ENCODE measurements at regions not wholly inside any gene's neighbourhood (a gene's known extent, or its start where the extent isn't known, plus 50 kb on each side); places are given as distances from the start of the nearest gene placed in this dataset.
"Not testable (repeated sequence)": the region's sequence is repeated elsewhere in the genome, so short reads cannot be mapped to it uniquely, and the experiment has no call there.

DNA sequence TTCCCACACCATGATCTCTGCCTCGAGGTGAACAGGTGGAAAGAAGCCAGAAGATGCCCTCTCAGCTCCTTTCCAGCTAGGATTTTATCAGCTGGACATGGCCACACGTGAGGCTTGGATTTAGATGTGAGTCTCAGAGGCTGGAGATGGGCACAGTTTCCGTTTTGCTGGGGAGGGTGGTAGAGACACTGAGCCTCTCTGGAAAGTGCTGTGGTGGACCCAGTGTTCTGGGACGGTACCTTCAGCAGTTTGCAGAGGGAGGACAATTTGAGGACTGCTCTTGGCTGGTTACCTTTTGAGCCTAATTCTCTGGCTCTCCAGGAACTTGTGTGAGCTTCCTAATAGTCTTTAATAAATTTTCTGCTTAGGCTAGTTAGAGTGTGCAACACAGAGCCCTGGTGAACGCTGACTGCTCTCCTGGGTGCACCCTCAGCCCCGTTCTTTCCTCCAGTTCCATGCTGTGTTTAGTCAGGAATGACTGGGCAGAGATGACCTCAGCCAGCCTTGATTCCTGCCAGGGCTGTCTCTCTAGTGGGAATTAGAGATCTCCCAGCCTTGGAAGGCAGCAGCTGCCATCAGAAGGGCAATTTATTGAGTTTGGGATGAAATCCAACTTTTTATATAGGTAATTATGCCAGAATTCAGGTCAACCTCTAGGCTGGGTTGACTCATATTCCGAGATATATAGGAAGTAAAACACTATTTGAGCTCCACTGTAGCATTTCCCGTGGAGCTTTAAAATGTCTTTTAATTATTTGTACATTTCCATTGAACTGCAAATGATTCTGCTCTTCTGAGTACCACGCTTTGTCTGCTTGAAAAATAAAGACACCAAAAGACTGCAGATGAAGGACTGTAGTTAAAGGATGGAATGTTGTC lies 103.9 kb downstream of the GATA3 start:
- Mint-ChIP-seq H3K4me3 (no peak overlapping the region), H3K36me3 (ENCODE audit: low read depth) (no peaks in the 10 kb centered on the region), H3K9me3 (no peaks in the 10 kb centered on the region), H3K4me1 (ENCODE audit: low read depth) (no peaks in the 10 kb centered on the region), H3K27ac (no peak overlapping the region), H3K27me3 (peaks cover 3% of the 10 kb centered on the region)
- intact Hi-C loops (cut with micrococcal nuclease) = no loop called here

DNA sequence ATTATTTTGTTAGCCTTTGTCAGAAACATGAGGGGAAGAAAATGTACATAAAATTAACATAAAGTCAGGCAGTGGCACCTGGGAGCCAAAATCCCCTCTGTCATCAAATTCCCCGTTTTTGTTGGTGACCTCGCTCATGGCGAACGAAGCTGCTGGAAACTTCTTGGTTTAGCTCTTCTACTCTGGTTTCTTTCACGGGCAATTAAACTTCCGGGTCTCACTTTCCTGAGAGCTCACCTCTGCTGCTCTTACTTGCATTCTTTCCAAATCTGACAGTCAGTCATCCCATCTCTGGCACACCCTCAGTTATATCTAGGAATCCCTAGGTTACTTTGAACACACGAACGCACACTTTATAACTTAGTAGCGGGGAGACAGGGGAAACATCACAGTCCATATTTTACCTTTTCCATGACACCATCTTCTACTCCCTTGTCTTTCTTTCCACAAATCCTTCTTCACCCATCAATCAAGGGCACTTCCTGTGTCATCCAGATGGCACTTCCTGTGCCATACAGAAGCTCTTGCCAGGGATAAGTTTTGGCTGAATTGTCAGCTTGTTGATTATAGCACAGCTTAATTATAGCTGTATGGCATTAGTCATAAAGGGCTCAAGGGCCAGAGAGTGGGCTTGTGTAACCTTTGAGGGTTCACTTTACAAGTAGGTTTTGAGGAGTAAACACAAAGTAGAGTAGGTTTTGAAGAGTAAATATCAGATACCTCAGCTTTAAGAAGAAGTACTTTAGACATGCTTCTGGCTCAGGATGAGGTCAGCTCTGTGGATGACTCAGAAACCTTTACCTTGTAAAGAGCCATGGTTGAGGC lies 105.1 kb downstream of the GATA3 start:
- Mint-ChIP-seq H3K9me3 (no peaks in the 10 kb centered on the region), H3K36me3 (ENCODE audit: low read depth) (no peaks in the 10 kb centered on the region), H3K4me1 (ENCODE audit: low read depth) (no peaks in the 10 kb centered on the region), H3K4me3 (no peak overlapping the region), H3K27ac (no peak overlapping the region), H3K27me3 (peaks cover 3% of the 10 kb centered on the region)
- intact Hi-C loops (cut with micrococcal nuclease) = no loop called here

DNA sequence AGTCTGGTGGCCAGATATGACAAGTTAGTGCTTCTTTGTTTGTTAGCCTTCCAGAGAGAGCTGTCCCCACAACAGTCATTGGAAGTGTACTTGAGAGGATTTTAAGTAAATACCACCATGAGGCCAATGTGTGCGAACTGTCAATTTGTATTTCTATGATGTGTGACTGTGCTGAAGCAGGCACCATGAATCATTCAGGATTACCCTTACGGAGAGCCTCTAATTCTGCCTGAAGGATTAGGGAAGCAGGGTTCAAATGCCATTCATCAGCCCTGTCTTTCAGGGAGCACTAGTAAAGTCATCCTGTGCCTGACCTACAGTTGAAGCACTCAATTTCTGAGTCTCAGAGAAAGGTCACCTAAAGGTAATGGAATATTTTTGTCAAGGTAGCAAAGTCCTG lies 109.3 kb downstream of the GATA3 start:
- H3K27me3 Mint-ChIP-seq = peaks cover 1% of the 10 kb centered on the region
- H3K27ac Mint-ChIP-seq = no peak overlapping the region

DNA sequence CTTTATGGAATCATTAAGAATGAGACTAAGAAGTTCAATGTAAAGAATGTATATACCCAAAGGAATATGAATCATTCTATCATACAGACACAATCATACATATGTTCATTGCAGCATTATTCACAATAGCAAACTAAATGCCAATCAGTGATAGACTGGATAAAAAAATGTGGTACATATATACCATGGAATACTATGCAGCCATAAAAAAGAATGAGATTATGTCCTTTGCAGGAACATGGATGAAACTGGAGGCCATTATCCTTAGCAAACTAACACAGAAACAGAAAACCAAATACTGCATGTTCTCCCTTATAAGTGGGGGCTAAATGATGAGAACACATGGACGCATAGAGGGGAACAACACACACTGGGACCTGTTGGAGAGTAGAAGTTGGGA lies 110.2 kb downstream of the GATA3 start:
- H3K27me3 Mint-ChIP-seq; H3K4me3 Mint-ChIP-seq; H3K4me1 Mint-ChIP-seq (ENCODE audit: low read depth); H3K36me3 Mint-ChIP-seq (ENCODE audit: low read depth); H3K27ac Mint-ChIP-seq; intact Hi-C loops (cut with micrococcal nuclease): not testable (repeated sequence)
- H3K9me3 Mint-ChIP-seq = peaks cover 33% of the 10 kb centered on the region

More for the DNA sequence above, 109.3 kb downstream of the GATA3 start:
- Mint-ChIP-seq H3K4me3 (no peak overlapping the region), H3K36me3 (ENCODE audit: low read depth) (no peaks in the 10 kb centered on the region), H3K4me1 (ENCODE audit: low read depth) (no peaks in the 10 kb centered on the region), H3K9me3 (peaks cover 25% of the 10 kb centered on the region)
- intact Hi-C loops (cut with micrococcal nuclease) = no loop called here

DNA sequence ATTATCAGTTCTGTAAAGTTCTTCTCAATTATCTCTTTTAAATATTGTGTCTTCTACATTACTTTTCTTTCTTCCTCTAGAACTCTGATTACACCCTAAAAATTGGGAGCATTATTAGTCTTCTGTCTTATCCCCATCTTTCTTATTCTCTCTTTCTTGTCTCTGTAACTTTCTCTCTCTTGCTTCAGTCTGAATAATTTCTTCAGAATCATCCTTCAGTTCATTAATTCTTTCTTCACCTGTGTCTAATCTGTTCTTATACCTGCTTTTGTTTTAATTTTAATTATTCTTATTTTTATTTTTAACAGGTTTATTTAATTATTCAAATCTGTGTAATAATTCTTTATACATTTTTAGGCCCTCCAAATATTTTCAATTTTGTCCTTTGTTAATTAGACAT lies 114.3 kb downstream of the GATA3 start:
- no peak overlapping the region for H3K27ac Mint-ChIP-seq
- peaks cover 33% of the 10 kb centered on the region for H3K9me3 Mint-ChIP-seq
- H3K4me1 Mint-ChIP-seq (ENCODE audit: low read depth) = no peaks in the 10 kb centered on the region

DNA sequence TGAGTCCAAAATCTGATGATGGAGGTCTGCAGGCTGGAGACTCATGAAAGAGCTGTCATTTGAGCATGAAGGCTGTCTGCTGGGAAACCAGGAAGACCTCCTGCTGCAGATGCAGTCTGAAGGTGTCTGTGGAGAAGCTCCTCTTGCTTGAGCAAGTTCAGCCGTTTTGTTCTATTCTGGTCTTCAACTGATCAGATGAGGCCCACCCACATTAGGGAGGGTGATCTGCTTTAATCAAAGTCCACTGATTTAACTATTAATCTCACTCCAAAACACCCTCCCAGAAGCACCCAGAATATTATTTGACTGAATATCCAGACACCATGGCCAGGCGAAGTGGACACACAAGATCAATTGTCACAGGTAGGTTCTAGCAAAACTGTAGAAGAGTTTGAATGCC lies 116.5 kb downstream of the GATA3 start:
- Mint-ChIP-seq H3K4me1 (ENCODE audit: low read depth) (no peaks in the 10 kb centered on the region), H3K9me3 (peaks cover 21% of the 10 kb centered on the region), H3K36me3 (ENCODE audit: low read depth) (no peaks in the 10 kb centered on the region), H3K27me3 (peaks cover 3% of the 10 kb centered on the region), H3K4me3 (no peak overlapping the region), H3K27ac (no peak overlapping the region)
- intact Hi-C loops (cut with micrococcal nuclease) = no loop called here

More for the DNA sequence above, 114.3 kb downstream of the GATA3 start:
- Mint-ChIP-seq H3K4me3 (no peak overlapping the region), H3K27me3 (peaks cover 4% of the 10 kb centered on the region), H3K36me3 (ENCODE audit: low read depth) (no peaks in the 10 kb centered on the region)
- intact Hi-C loops (cut with micrococcal nuclease) = no loop called here

DNA sequence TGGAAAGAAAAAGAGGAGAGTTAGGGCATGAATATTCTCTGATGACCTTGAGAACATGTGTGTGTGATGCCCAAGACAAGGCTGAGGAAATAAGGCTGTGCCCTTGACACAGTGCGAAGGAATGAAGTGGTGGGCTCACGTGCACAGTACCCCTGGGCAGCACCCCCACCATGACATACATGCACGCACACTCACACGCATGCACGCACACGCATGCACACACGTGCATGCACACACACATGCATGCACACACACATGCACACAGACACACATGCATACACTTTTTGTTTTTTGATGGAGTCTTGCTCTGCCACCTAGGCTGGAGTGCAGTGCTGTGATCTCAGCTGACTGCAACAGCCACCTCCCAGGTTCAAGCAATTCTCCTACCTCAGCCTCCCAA lies 118.1 kb downstream of the GATA3 start:
- Mint-ChIP-seq H3K36me3 (ENCODE audit: low read depth) (no peaks in the 10 kb centered on the region), H3K4me1 (ENCODE audit: low read depth) (no peaks in the 10 kb centered on the region), H3K9me3 (peaks cover 20% of the 10 kb centered on the region), H3K4me3 (no peak overlapping the region), H3K27ac (no peak overlapping the region), H3K27me3 (peaks cover 3% of the 10 kb centered on the region)
- intact Hi-C loops (cut with micrococcal nuclease) = no loop called here

DNA sequence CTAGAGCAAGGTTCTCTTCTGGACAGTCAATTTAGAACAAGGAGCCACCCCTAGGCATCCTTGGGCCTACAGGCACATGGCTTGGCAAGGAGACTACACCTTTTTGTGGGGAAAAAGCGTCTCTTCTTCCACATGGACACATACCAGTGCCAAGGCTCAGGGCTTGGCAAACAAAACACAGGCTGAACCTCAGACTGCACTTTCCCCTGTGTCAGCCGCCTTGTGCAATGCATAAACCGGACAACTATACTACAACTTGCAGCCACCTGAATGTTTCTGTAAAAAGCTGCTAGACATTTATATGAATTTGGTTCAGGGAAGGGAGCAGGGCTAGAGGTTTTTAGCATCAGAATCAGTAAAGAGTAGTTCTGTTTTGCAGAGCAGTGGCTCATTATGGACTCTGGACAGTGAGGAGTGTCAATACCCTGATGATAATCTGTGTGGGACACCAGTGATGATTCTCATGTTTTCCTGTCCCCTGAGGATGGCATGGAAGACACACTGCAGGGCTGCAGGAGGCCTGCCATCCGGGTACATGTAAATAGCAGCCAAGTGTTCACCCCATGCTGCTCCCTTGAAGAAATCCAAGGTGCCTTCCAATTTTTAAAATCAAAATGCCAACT lies 118.9 kb downstream of the GATA3 start:
- H3K27me3 Mint-ChIP-seq = peaks cover 3% of the 10 kb centered on the region
- H3K4me1 Mint-ChIP-seq (ENCODE audit: low read depth) = no peaks in the 10 kb centered on the region
- no peak overlapping the region for H3K27ac Mint-ChIP-seq
- no peak overlapping the region for H3K4me3 Mint-ChIP-seq
- H3K36me3 Mint-ChIP-seq (ENCODE audit: low read depth) = no peaks in the 10 kb centered on the region
- peaks cover 13% of the 10 kb centered on the region for H3K9me3 Mint-ChIP-seq
- intact Hi-C loops (cut with micrococcal nuclease) = no loop called here

DNA sequence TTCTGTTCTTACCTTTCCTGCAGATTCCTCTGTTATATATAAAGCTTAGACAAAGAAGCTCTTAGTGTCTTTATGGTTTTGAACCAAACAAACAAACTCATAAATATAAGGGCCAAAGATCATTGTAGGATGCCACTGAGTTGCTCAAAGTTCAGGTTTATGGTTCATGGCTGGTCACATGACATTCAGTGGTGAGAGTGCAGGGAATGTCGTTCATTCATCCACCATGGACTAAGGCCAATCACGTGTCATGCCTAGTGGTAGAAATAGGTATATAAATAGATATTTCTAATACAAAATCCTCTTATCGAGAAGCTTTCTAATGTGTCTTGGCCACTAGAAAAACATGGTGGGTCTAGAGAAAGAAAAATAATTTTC lies 119.4 kb downstream of the GATA3 start:
- H3K27me3 Mint-ChIP-seq = peaks cover 3% of the 10 kb centered on the region
- H3K27ac Mint-ChIP-seq = no peak overlapping the region
- H3K4me1 Mint-ChIP-seq (ENCODE audit: low read depth) = no peaks in the 10 kb centered on the region
- no peak overlapping the region for H3K4me3 Mint-ChIP-seq
- H3K9me3 Mint-ChIP-seq = peaks cover 8% of the 10 kb centered on the region
- intact Hi-C loops (cut with micrococcal nuclease) = no loop called here
- no peaks in the 10 kb centered on the region for H3K36me3 Mint-ChIP-seq (ENCODE audit: low read depth)

DNA sequence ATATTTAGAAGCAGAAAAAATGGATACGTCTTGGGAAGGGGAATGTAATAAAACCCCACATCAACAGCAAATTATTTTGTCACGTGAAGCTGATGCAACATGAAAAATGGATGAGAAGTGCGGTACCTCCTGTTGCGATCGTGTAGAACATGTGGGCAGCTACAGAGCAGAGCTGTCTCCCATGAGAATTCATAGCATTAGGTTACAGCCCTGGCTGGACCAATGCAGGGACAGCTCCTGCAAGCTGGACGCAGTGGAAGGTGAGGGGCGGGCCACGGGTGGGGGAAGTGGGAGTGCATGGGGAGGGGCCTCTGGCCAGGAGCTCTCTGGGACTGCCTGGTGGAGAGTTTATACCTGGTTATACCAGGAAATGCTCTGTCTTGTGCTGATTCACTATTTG lies 120.3 kb downstream of the GATA3 start:
- Mint-ChIP-seq H3K27ac (no peak overlapping the region), H3K9me3 (no peaks in the 10 kb centered on the region), H3K36me3 (ENCODE audit: low read depth) (no peaks in the 10 kb centered on the region), H3K4me1 (ENCODE audit: low read depth) (no peaks in the 10 kb centered on the region), H3K4me3 (no peak overlapping the region), H3K27me3 (peaks cover 3% of the 10 kb centered on the region)
- intact Hi-C loops (cut with micrococcal nuclease) = no loop called here

DNA sequence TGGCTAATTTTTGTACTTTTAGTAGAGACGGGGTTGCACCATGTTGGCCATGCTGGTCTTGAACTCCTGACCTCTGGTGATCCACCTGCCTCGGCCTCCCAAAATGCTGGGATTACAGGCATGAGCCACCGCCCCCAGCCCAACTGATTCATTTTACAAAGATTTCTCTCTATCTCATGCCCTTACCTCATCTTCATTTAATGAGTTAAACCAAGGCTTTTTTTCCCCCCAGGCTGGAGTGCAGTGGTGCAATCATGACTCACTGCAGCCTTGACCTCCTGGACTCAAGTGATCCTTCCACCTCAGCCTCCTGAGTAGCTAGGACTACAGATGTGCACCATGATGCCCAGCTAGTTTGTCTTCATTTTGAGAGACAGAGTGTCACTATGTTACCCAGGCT lies 123.0 kb downstream of the GATA3 start:
- H3K27me3 Mint-ChIP-seq; H3K4me3 Mint-ChIP-seq; H3K36me3 Mint-ChIP-seq (ENCODE audit: low read depth); H3K4me1 Mint-ChIP-seq (ENCODE audit: low read depth); H3K9me3 Mint-ChIP-seq; H3K27ac Mint-ChIP-seq; intact Hi-C loops (cut with micrococcal nuclease): not testable (repeated sequence)

DNA sequence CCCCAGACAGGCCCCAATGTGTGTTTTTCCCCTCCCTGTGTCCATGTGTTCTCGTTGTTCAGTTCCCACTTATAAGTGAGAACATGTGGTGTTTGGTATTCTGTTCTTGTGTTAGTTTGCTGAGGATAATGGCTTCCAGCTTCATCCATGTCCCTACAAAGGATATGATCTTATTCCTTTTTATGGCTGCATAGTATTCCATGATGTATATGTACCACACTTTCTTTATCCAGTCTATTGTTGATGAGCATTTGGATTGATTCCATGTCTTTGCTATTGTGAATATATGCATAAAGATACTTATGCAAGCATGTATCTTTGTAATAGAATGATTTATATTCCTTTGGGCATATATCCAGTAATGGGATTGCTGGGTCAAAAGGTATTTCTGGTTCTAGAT lies 125.3 kb downstream of the GATA3 start:
- intact Hi-C loops (cut with micrococcal nuclease); H3K36me3 Mint-ChIP-seq (ENCODE audit: low read depth); H3K4me3 Mint-ChIP-seq; H3K9me3 Mint-ChIP-seq; H3K27me3 Mint-ChIP-seq; H3K27ac Mint-ChIP-seq: not testable (repeated sequence)
- peaks cover 24% of the 10 kb centered on the region for H3K4me1 Mint-ChIP-seq (ENCODE audit: low read depth)

DNA sequence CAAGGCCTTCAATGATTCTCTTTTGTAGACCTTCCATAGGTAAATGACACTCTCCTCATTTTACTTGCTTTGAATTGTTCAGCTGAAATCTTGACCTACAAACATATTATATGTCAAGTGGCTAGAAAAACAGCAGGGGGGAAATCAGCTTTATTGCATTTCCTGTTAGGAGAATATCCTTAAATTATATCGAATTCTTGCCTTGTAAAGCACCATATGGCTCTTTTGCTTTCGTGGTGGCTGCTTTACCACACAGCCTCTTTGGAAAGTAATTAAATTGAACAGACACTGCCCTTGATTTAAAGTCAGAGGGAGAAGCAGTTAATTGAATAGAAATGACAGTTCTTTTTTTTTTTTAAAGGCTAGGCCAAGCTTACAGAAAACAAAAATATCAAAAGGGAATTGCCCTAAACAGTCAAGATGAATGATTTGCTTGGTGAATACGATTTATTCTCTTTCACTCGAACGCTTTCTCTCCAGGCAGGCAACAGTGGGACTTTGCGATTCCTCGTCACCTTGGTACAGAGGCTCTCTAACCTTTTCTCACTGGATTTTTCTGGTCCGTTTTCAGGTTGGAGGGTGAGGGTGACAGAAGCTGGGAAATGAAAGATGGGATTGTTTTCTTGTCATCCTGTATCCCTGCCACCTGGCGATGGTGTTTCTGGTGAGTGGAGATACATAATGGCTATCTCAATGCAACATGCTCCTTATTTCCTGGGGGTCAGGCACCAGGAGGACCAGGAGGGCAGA lies 126.0 kb downstream of the GATA3 start:
- H3K36me3 Mint-ChIP-seq (ENCODE audit: low read depth) = no peaks in the 10 kb centered on the region
- intact Hi-C loops (cut with micrococcal nuclease) = no loop called here
- peaks cover 24% of the 10 kb centered on the region for H3K4me1 Mint-ChIP-seq (ENCODE audit: low read depth)
- H3K27me3 Mint-ChIP-seq = peaks cover 4% of the 10 kb centered on the region
- H3K4me3 Mint-ChIP-seq = no peak overlapping the region
- no peak overlapping the region for H3K27ac Mint-ChIP-seq
- H3K9me3 Mint-ChIP-seq = no peaks in the 10 kb centered on the region

All from dendritic cell treated with granulocyte-macrophage colony-stimulating factor and Interleukin-4, amounts not matched to agents 40 ng/mL and 50 ng/mL, for 4 days (primary cell).